ENCODE measurements at regions not wholly inside any gene's neighbourhood (a gene's known extent, or its start where the extent isn't known, plus 50 kb on each side); places are given as distances from the start of the nearest gene placed in this dataset.

- H3K4me1 ChIP-seq (ENCODE audit: control insufficient read depth in 5 of 5, insufficient read depth in 5 of 5, low read length in 5 of 5): no peaks in the 10 kb centered on the region
- H3K36me3 ChIP-seq (ENCODE audit: control insufficient read depth in 4 of 4, insufficient read depth in 4 of 4, low read length in 4 of 4): no peaks in the 10 kb centered on the region
- WGBS, 2 donors: 89 to 91% methylated on average over 2 of the region's 2 CpGs
- TF ChIP-seq CTCF (IDR thresholded peaks at IDR 0.05; ENCODE audit: control extremely low read depth, extremely low read depth): no peak
- ATAC-seq (ENCODE audit: insufficient read depth, low FRiP score): no peak
- no peak overlapping the region for H3K9ac ChIP-seq (ENCODE audit: insufficient read depth in 1 of 2, low read length in 2 of 2)
- H3K27me3 ChIP-seq (ENCODE audit: control insufficient read depth in 3 of 3, insufficient read depth in 3 of 3, low read length in 2 of 3): no peaks in the 10 kb centered on the region
- peaks cover 0 to 7% (median 0%) of the 10 kb centered on the region in 4 donors for H3K9me3 ChIP-seq (ENCODE audit: control insufficient read depth in 4 of 4, insufficient read depth in 3 of 4, low read length in 3 of 4)
- H3K4me3 ChIP-seq: no peak overlapping the region
- no peak overlapping the region for H3K27ac ChIP-seq (ENCODE audit: low read depth in 1 of 2, low read length in 1 of 2)
- DNase-seq: no peak
Observed at GRCh38 chr11:80569832-80570231, 1129.0 kb upstream of the TENM4 start.

- Histone ChIP-seq H3K4me3 (no peak overlapping the region), H3K27ac (ENCODE audit: low read depth in 1 of 2, low read length in 1 of 2) (no peak overlapping the region), H3K36me3 (ENCODE audit: control insufficient read depth in 4 of 4, insufficient read depth in 4 of 4, low read length in 4 of 4) (no peaks in the 10 kb centered on the region), H3K9me3 (ENCODE audit: control insufficient read depth in 4 of 4, insufficient read depth in 3 of 4, low read length in 3 of 4) (no peaks in the 10 kb centered on the region), H3K27me3 (ENCODE audit: control insufficient read depth in 3 of 3, insufficient read depth in 3 of 3, low read length in 2 of 3) (no peaks in the 10 kb centered on the region), H3K4me1 (ENCODE audit: control insufficient read depth in 5 of 5, insufficient read depth in 5 of 5, low read length in 5 of 5) (no peaks in the 10 kb centered on the region), H3K9ac (ENCODE audit: insufficient read depth in 1 of 2, low read length in 2 of 2) (no peak overlapping the region)
- no peak for DNase-seq
- WGBS, 2 donors: 76 to 77% methylated on average over 5 of the region's 5 CpGs
- no peak for ATAC-seq (ENCODE audit: insufficient read depth, low FRiP score)
- no peak for TF ChIP-seq CTCF (IDR thresholded peaks at IDR 0.05; ENCODE audit: control extremely low read depth, extremely low read depth)
Observed at GRCh38 chr11:80565231-80565630, 1124.4 kb upstream of the TENM4 start.

- ATAC-seq (ENCODE audit: insufficient read depth, low FRiP score) (no peak), DNase-seq (no peak)
- H3K4me1 ChIP-seq (ENCODE audit: control insufficient read depth in 5 of 5, insufficient read depth in 5 of 5, low read length in 5 of 5): no peaks in the 10 kb centered on the region
- no peaks in the 10 kb centered on the region for H3K9me3 ChIP-seq (ENCODE audit: control insufficient read depth in 4 of 4, insufficient read depth in 3 of 4, low read length in 3 of 4)
- no peak for TF ChIP-seq CTCF (IDR thresholded peaks at IDR 0.05; ENCODE audit: control extremely low read depth, extremely low read depth)
- H3K27me3 ChIP-seq (ENCODE audit: control insufficient read depth in 3 of 3, insufficient read depth in 3 of 3, low read length in 2 of 3): no peaks in the 10 kb centered on the region
- no peak overlapping the region for H3K4me3 ChIP-seq
- H3K9ac ChIP-seq (ENCODE audit: insufficient read depth in 1 of 2, low read length in 2 of 2): no peak overlapping the region
- H3K27ac ChIP-seq (ENCODE audit: low read depth in 1 of 2, low read length in 1 of 2): no peak overlapping the region
- no peaks in the 10 kb centered on the region for H3K36me3 ChIP-seq (ENCODE audit: control insufficient read depth in 4 of 4, insufficient read depth in 4 of 4, low read length in 4 of 4)
- 34 to 36% methylated on average over 4 of the region's 4 CpGs for WGBS, 2 donors
Observed at GRCh38 chr11:80562523-80563125, 1121.8 kb upstream of the TENM4 start.

- H3K27me3 ChIP-seq (ENCODE audit: control insufficient read depth in 3 of 3, insufficient read depth in 3 of 3, low read length in 2 of 3): no peaks in the 10 kb centered on the region
- H3K36me3 ChIP-seq (ENCODE audit: control insufficient read depth in 4 of 4, insufficient read depth in 4 of 4, low read length in 4 of 4): no peaks in the 10 kb centered on the region
- no peak overlapping the region for H3K27ac ChIP-seq (ENCODE audit: low read depth in 1 of 2, low read length in 1 of 2)
- no peak overlapping the region for H3K4me3 ChIP-seq
- H3K9me3 ChIP-seq (ENCODE audit: control insufficient read depth in 4 of 4, insufficient read depth in 3 of 4, low read length in 3 of 4): no peaks in the 10 kb centered on the region
- no peaks in the 10 kb centered on the region for H3K4me1 ChIP-seq (ENCODE audit: control insufficient read depth in 5 of 5, insufficient read depth in 5 of 5, low read length in 5 of 5)
- no peak for DNase-seq
- H3K9ac ChIP-seq (ENCODE audit: insufficient read depth in 1 of 2, low read length in 2 of 2): no peak overlapping the region
- ATAC-seq (ENCODE audit: insufficient read depth, low FRiP score): no peak
- 88 to 97% methylated on average over 2 of the region's 2 CpGs for WGBS, 2 donors
- TF ChIP-seq CTCF (IDR thresholded peaks at IDR 0.05; ENCODE audit: control extremely low read depth, extremely low read depth): no peak
Observed at GRCh38 chr11:80559942-80560341, 1119.1 kb upstream of the TENM4 start.

Data from lung (tissue), 11 donors.